Gastrocnemius medialis (tissue), 4 donors: ENCODE measurements at regions not wholly inside any gene's neighbourhood (a gene's known extent, or its start where the extent isn't known, plus 50 kb on each side); places are given as distances from the start of the nearest gene placed in this dataset.

ENCODE experiments used
- ATAC-seq, 2 donors: fragments of 150-250 bp; one replicate each; pipeline ENCODE4 v1.9.1; 2016
- DNase-seq, 2 donors: peaks; one replicate each; pipeline ENCODE4 v3.0.0-alpha.2; 2019
- H3K27ac ChIP-seq, 4 donors: fragments of 200-600 bp; sonication (generic); 1 replicate in 1 of 4; 2 replicates in 3 of 4; pipeline ENCODE4 v1.5.1; 2016 to 2018; ENCODE audit warnings: mild to moderate bottlenecking in 2 of 4, moderate library complexity in 1 of 4
- H3K27me3 ChIP-seq, 3 donors: fragments of 200-600 bp; sonication (generic) in 2 of 3; 1 replicate in 1 of 3; 2 replicates in 2 of 3; pipeline versions ENCODE4 v1.5.1 to v1.6.0; 2016 to 2019; ENCODE audit warnings: mild to moderate bottlenecking in 1 of 3, moderate library complexity in 1 of 3
- H3K36me3 ChIP-seq, 2 donors: fragments of 200-600 bp; sonication (generic) in 1 of 2; one replicate each; pipeline ENCODE4 v1.5.1; 2017 to 2018
- H3K4me1 ChIP-seq, 2 donors: fragments of 200-600 bp; sonication (generic) in 1 of 2; one replicate each; pipeline ENCODE4 v1.5.1; 2016 to 2017; ENCODE audit warnings: mild to moderate bottlenecking in 2 of 2
- H3K4me3 ChIP-seq, 4 donors: fragments of 200-600 bp; sonication (generic) in 3 of 4; 1 replicate in 1 of 4; 2 replicates in 3 of 4; pipeline ENCODE4 v1.5.1; 2016 to 2019; ENCODE audit warnings: mild to moderate bottlenecking in 2 of 4
- H3K9me3 ChIP-seq, 3 donors: fragments of 200-600 bp; sonication (generic) in 2 of 3; 1 replicate in 1 of 3; 2 replicates in 2 of 3; pipeline ENCODE4 v1.5.1; 2016 to 2019
- CTCF ChIP-seq, 5 experiments: fragments of 450-650 bp in 3 of 5; fragments of 200-600 bp in 2 of 5; sonication (generic) in 2 of 5; IDR thresholded peaks in 4 of 5; conservative IDR thresholded peaks in 1 of 5; 1 replicate in 4 of 5; 2 replicates in 1 of 5; pipeline ENCODE4 v1.5.1; 2016 to 2019; ENCODE audit warnings: antibody characterized with exemption in 5 of 5, mild to moderate bottlenecking in 3 of 5, moderate library complexity in 3 of 5
- POLR2A ChIP-seq, 2 donors: fragments of 450-650 bp; IDR thresholded peaks; one replicate each; pipeline ENCODE4 v1.6.1; 2017; ENCODE audit warnings: antibody characterized with exemption in 2 of 2, mild to moderate bottlenecking in 2 of 2, moderate library complexity in 2 of 2
- in situ Hi-C, 4 donors: fragments of 200-750 bp; cut with MboI; loops; one replicate each; pipeline versions ENCODE4 v1.15.0 to v1.8.0; 2017; ENCODE audit warnings: low sequenced_read_pairs in 4 of 4
- intact Hi-C: fragments of 100-400 bp; cut with DNase I; formaldehyde crosslinking; loops from one replicate; pipeline ENCODE4 v1.15.1; 2023; ENCODE audit warnings: low total_unique reads

DNA sequence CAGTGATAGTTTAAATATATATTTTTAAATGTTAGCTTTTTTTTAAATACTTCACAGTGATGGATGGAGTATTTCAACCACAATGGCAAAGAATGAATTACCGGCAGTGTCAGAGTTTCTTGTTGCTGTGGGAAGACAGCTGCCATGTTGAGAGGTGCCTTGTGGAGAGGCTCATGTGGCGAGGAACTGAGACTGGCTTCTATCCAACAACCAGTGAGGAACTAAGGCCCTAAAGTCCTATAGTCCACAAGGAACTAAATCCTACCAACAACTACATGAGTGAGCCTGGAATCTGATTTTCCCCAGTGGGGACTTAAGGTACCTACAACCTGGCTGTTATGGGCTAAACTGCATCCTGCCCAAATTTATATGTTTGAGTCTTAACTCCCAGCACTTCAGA lies 220.2 kb upstream of the PLEKHG7 start:
- in situ Hi-C loops (no loop called here), intact Hi-C loops (no loop called here)
- Histone ChIP-seq H3K27me3 (no peaks in the 10 kb centered on the region), H3K27ac (no peak overlapping the region), H3K4me1 (peaks cover 0 to 7% of the 10 kb centered on the region in 2 donors), H3K9me3 (no peaks in the 10 kb centered on the region), H3K4me3 (no peak overlapping the region), H3K36me3 (no peaks in the 10 kb centered on the region)
- DNase-seq (no peak), ATAC-seq (no peak)
- TF ChIP-seq CTCF (IDR thresholded peaks at IDR 0.05 in 4 of 5, conservative IDR thresholded peaks at IDR 0.05 in 1 of 5) (no peak), POLR2A (IDR thresholded peaks at IDR 0.05) (no peak)

DNA sequence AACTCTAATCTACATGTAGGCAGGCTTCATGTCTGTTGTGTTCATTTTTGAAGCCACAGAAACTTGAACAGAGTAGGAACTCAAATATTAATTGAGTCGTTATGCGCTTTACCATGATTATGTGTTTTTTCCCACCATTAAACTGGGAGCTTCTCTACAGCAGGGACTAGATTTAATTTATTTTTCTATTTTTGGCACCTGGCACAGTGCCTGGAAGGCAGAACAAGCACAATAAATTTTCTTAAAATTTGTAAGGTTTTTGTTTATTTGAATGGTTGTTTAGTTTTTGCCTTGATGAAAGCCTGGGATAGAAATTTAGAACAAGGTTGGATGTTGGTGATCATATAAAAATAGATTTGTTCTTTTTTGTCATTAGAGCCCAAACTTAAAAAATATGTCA lies 221.7 kb upstream of the PLEKHG7 start:
- ATAC-seq (no peak), DNase-seq (no peak)
- Histone ChIP-seq H3K36me3 (no peaks in the 10 kb centered on the region), H3K4me1 (peaks cover 0 to 4% of the 10 kb centered on the region in 2 donors), H3K27me3 (no peaks in the 10 kb centered on the region), H3K4me3 (no peak overlapping the region), H3K27ac (no peak overlapping the region), H3K9me3 (no peaks in the 10 kb centered on the region)
- in situ Hi-C loops = no loop called here
- intact Hi-C loops = no loop called here
- TF ChIP-seq POLR2A (IDR thresholded peaks at IDR 0.05) = no peak
- no peak for TF ChIP-seq CTCF (IDR thresholded peaks at IDR 0.05 in 4 of 5, conservative IDR thresholded peaks at IDR 0.05 in 1 of 5)

- in situ Hi-C loops (no loop called here), intact Hi-C loops (no loop called here)
- Histone ChIP-seq H3K27ac (peak overlapping the region in 1 of 4 donors; percentile 19), H3K27me3 (no peaks in the 10 kb centered on the region), H3K36me3 (no peaks in the 10 kb centered on the region), H3K9me3 (no peaks in the 10 kb centered on the region), H3K4me3 (no peak overlapping the region), H3K4me1 (no peaks in the 10 kb centered on the region)
- TF ChIP-seq CTCF (IDR thresholded peaks at IDR 0.05 in 4 of 5, conservative IDR thresholded peaks at IDR 0.05 in 1 of 5) (no peak), POLR2A (IDR thresholded peaks at IDR 0.05) (no peak)
- DNase-seq = no peak
- no peak for ATAC-seq
Measured at GRCh38 chr12:92478692-92479091, 224.1 kb upstream of the PLEKHG7 start.

- Histone ChIP-seq H3K36me3 (no peaks in the 10 kb centered on the region), H3K4me3 (no peak overlapping the region), H3K4me1 (no peaks in the 10 kb centered on the region), H3K27ac (no peak overlapping the region), H3K9me3 (no peaks in the 10 kb centered on the region), H3K27me3 (no peaks in the 10 kb centered on the region)
- in situ Hi-C loops (no loop called here), intact Hi-C loops (no loop called here)
- ATAC-seq (no peak), DNase-seq (no peak)
- TF ChIP-seq CTCF (IDR thresholded peaks at IDR 0.05 in 4 of 5, conservative IDR thresholded peaks at IDR 0.05 in 1 of 5) (no peak), POLR2A (IDR thresholded peaks at IDR 0.05) (no peak)
Measured at GRCh38 chr12:92476844-92477243, 225.9 kb upstream of the PLEKHG7 start.

- Histone ChIP-seq H3K27ac (no peak overlapping the region), H3K4me3 (no peak overlapping the region), H3K9me3 (no peaks in the 10 kb centered on the region), H3K27me3 (no peaks in the 10 kb centered on the region), H3K4me1 (peaks cover 20 to 27% of the 10 kb centered on the region in 2 donors), H3K36me3 (no peaks in the 10 kb centered on the region)
- intact Hi-C loops (no loop called here), in situ Hi-C loops (no loop called here)
- DNase-seq = no peak
- no peak for TF ChIP-seq CTCF (IDR thresholded peaks at IDR 0.05 in 4 of 5, conservative IDR thresholded peaks at IDR 0.05 in 1 of 5)
- TF ChIP-seq POLR2A (IDR thresholded peaks at IDR 0.05) = no peak
- no peak for ATAC-seq
Measured at GRCh38 chr12:92473564-92473963, 229.2 kb upstream of the PLEKHG7 start.
